ENCODE measurements at regions not wholly inside any gene's neighbourhood (a gene's known extent, or its start where the extent isn't known, plus 50 kb on each side); places are given as distances from the start of the nearest gene placed in this dataset.
"Not testable (repeated sequence)": the region's sequence is repeated elsewhere in the genome, so short reads cannot be mapped to it uniquely, and the experiment has no call there.

GRCh38 chr2:186349508-186349907, 136.6 kb upstream of the ZC3H15 start:
- intact Hi-C loops (cut with DNase I): no loop called here
- H3K27me3 ChIP-seq (replicated peaks; ENCODE audit: insufficient read depth): no peaks in the 10 kb centered on the region
- no peak for TF ChIP-seq CTCF (IDR thresholded peaks at IDR 0.05)
- no peak for TF ChIP-seq POLR2A (IDR thresholded peaks at IDR 0.05)
- TF ChIP-seq POLR2AphosphoS5 (IDR thresholded peaks at IDR 0.05): no peak

GRCh38 chr2:186354160-186354559, 131.9 kb upstream of the ZC3H15 start:
- intact Hi-C loops (cut with DNase I); DNase-seq (ENCODE audit: low spot score); H3K36me3 ChIP-seq; H3K27ac ChIP-seq; H3K27me3 ChIP-seq (replicated peaks; ENCODE audit: insufficient read depth); H3K4me3 ChIP-seq; H3K4me1 ChIP-seq (replicated peaks); H3K9me3 ChIP-seq: not testable (repeated sequence)
- 89% methylated on average over 3 of the region's 3 CpGs for WGBS

More at GRCh38 chr2:186349508-186349907, 136.6 kb upstream of the ZC3H15 start:
- no peaks in the 10 kb centered on the region for H3K4me1 ChIP-seq (replicated peaks)
- DNase-seq (ENCODE audit: low spot score): no peak
- 11% methylated on average over 2 of the region's 2 CpGs for WGBS
- no peak overlapping the region for H3K27ac ChIP-seq
- no peaks in the 10 kb centered on the region for H3K36me3 ChIP-seq
- no peaks in the 10 kb centered on the region for H3K9me3 ChIP-seq
- H3K4me3 ChIP-seq: no peak overlapping the region

GRCh38 chr2:186365406-186365805, 120.7 kb upstream of the ZC3H15 start:
- Histone ChIP-seq H3K36me3 (no peaks in the 10 kb centered on the region), H3K4me3 (no peak overlapping the region), H3K27ac (no peak overlapping the region), H3K9me3 (no peaks in the 10 kb centered on the region), H3K4me1 (replicated peaks) (no peaks in the 10 kb centered on the region), H3K27me3 (replicated peaks; ENCODE audit: insufficient read depth) (no peaks in the 10 kb centered on the region)
- no peak for DNase-seq (ENCODE audit: low spot score)
- intact Hi-C loops (cut with DNase I): no loop called here
- TF ChIP-seq CTCF (IDR thresholded peaks at IDR 0.05): no peak
- TF ChIP-seq POLR2AphosphoS5 (IDR thresholded peaks at IDR 0.05): no peak
- TF ChIP-seq POLR2A (IDR thresholded peaks at IDR 0.05): no peak
- 52% methylated on average over 1 of the region's 1 CpG for WGBS

- Histone ChIP-seq H3K27me3 (replicated peaks; ENCODE audit: insufficient read depth) (no peaks in the 10 kb centered on the region), H3K36me3 (no peaks in the 10 kb centered on the region), H3K27ac (no peak overlapping the region), H3K9me3 (no peaks in the 10 kb centered on the region), H3K4me3 (no peak overlapping the region), H3K4me1 (replicated peaks) (no peaks in the 10 kb centered on the region)
- intact Hi-C loops (cut with DNase I): no loop called here
- TF ChIP-seq POLR2A (IDR thresholded peaks at IDR 0.05) (no peak), CTCF (IDR thresholded peaks at IDR 0.05) (no peak), POLR2AphosphoS5 (IDR thresholded peaks at IDR 0.05) (no peak)
- no peak for DNase-seq (ENCODE audit: low spot score)
- 77% methylated on average over 3 of the region's 3 CpGs for WGBS
These were observed 107.0 kb upstream of the ZC3H15 start for GRCh38 chr2:186379052-186379451.

- no peak for TF ChIP-seq CTCF (IDR thresholded peaks at IDR 0.05)
- no peak for TF ChIP-seq POLR2AphosphoS5 (IDR thresholded peaks at IDR 0.05)
- TF ChIP-seq POLR2A (IDR thresholded peaks at IDR 0.05): no peak
- WGBS: 96% methylated on average over 2 of the region's 2 CpGs
- Histone ChIP-seq H3K27me3 (replicated peaks; ENCODE audit: insufficient read depth) (no peaks in the 10 kb centered on the region), H3K36me3 (no peaks in the 10 kb centered on the region), H3K4me3 (no peak overlapping the region), H3K27ac (no peak overlapping the region), H3K4me1 (replicated peaks) (no peaks in the 10 kb centered on the region), H3K9me3 (no peaks in the 10 kb centered on the region)
- no peak for DNase-seq (ENCODE audit: low spot score)
- intact Hi-C loops (cut with DNase I): no loop called here
These were observed 105.3 kb upstream of the ZC3H15 start for GRCh38 chr2:186380805-186381204.

Measured in prostate gland (tissue), 2 donors.